Keratinocyte (primary cell): ENCODE measurements at regions not wholly inside any gene's neighbourhood (a gene's known extent, or its start where the extent isn't known, plus 50 kb on each side); places are given as distances from the start of the nearest gene placed in this dataset.

Experiments used
- DNase-seq: peaks from one replicate; pipeline ENCODE4 v3.0.0-alpha.2; 2011; ENCODE audit warnings: low read depth, missing footprints, low spot score
- FAIRE-seq: peaks from 2 replicates; lab custom pipeline; 2011; peaks lifted over from hg19 to GRCh38; lab: Jason Lieb, UNC
- H2AFZ ChIP-seq: 2 replicates; pipeline ENCODE4 v1.6.0; 2012; ENCODE audit warnings: low read length, control low read depth, inconsistent platforms; ENCODE audit not compliant: control insufficient read depth
- H3K27ac ChIP-seq: 2 replicates; pipeline ENCODE4 v1.5.1; 2011; ENCODE audit warnings: low read length; ENCODE audit not compliant: control insufficient read depth, insufficient read depth
- H3K27me3 ChIP-seq: 3 replicates; pipeline ENCODE4 v1.6.0; 2011; ENCODE audit warnings: low read length; ENCODE audit not compliant: control insufficient read depth, insufficient read depth; ENCODE audit errors: extremely low read depth
- H3K36me3 ChIP-seq, 2 experiments: 2 replicates in 1 of 2; 3 replicates in 1 of 2; pipeline ENCODE4 v1.5.1; 2011; ENCODE audit warnings: low read length in 2 of 2, mild to moderate bottlenecking in 1 of 2; ENCODE audit not compliant: control insufficient read depth in 2 of 2, insufficient read depth in 2 of 2; ENCODE audit errors: extremely low read depth in 1 of 2
- H3K4me1 ChIP-seq: 3 replicates; pipeline ENCODE4 v1.5.1; 2011; ENCODE audit warnings: low read length; ENCODE audit not compliant: control insufficient read depth, insufficient read depth; ENCODE audit errors: extremely low read depth
- H3K4me2 ChIP-seq: 3 replicates; pipeline ENCODE4 v1.6.0; 2011; ENCODE audit warnings: low read depth, low read length; ENCODE audit not compliant: control insufficient read depth, insufficient read depth; ENCODE audit errors: extremely low read depth
- H3K4me3 ChIP-seq, 3 experiments: fragments of 200-600 bp in 1 of 3; sonication (generic) in 1 of 3; 2 replicates in 2 of 3; 3 replicates in 1 of 3; pipeline ENCODE4 v1.5.1; 2011 to 2016; ENCODE audit warnings: low read length in 3 of 3, mild to moderate bottlenecking in 3 of 3, control low read depth in 2 of 3, inconsistent platforms in 1 of 3, low read depth in 1 of 3, mixed read lengths in 1 of 3, mixed run types in 1 of 3, moderate library complexity in 1 of 3; ENCODE audit not compliant: control insufficient read depth in 2 of 3, insufficient read depth in 2 of 3; ENCODE audit errors: extremely low read depth in 1 of 3
- H3K79me2 ChIP-seq: 2 replicates; pipeline ENCODE4 v1.6.0; 2012; ENCODE audit warnings: low read length; ENCODE audit not compliant: control insufficient read depth, insufficient read depth
- H3K9ac ChIP-seq: 3 replicates; pipeline ENCODE4 v1.6.0; 2011; ENCODE audit warnings: low read length; ENCODE audit not compliant: control insufficient read depth, insufficient read depth; ENCODE audit errors: extremely low read depth
- H3K9me1 ChIP-seq: 3 replicates; pipeline ENCODE4 v1.6.0; 2011; ENCODE audit warnings: low read length; ENCODE audit not compliant: control insufficient read depth, insufficient read depth; ENCODE audit errors: extremely low read depth
- H3K9me3 ChIP-seq: 2 replicates; pipeline ENCODE4 v1.5.1; 2012; ENCODE audit warnings: low read depth, low read length; ENCODE audit not compliant: control insufficient read depth
- H4K20me1 ChIP-seq: 3 replicates; pipeline ENCODE4 v1.6.0; 2011; ENCODE audit warnings: low read length; ENCODE audit not compliant: control insufficient read depth, insufficient read depth; ENCODE audit errors: extremely low read depth
- CTCF ChIP-seq, 3 experiments: IDR thresholded peaks in 1 of 3; conservative IDR thresholded peaks in 1 of 3; optimal IDR thresholded peaks in 1 of 3; 2 replicates in 2 of 3; 3 replicates in 1 of 3; pipeline versions ENCODE3 to v1.5.1; 2011; ENCODE audit warnings: low read length in 3 of 3, mild to moderate bottlenecking in 3 of 3, moderate library complexity in 2 of 3, control low read depth in 1 of 3, inconsistent platforms in 1 of 3; ENCODE audit not compliant: insufficient read depth in 2 of 3; ENCODE audit errors: extremely low read depth in 1 of 3
- EZH2 ChIP-seq: IDR thresholded peaks from one replicate; pipeline ENCODE4 v1.6.1; 2012; ENCODE audit warnings: inconsistent platforms, mild to moderate bottlenecking, low read length, moderate library complexity
- dilution Hi-C: fragments of 300-500 bp; cut with MboI; formaldehyde crosslinking; loops from one replicate; pipeline ENCODE4 v1.7.0; 2020; ENCODE audit warnings: low sequenced_read_pairs; ENCODE audit not compliant: extremely low pct_ligation_motif_present

- DNase-seq (no peak), FAIRE-seq (no peak)
- dilution Hi-C loops: no loop called here
- Histone ChIP-seq H3K27me3 (peaks cover 15% of the 10 kb centered on the region), H3K4me2 (no peak overlapping the region), H4K20me1 (no peaks in the 10 kb centered on the region), H3K9ac (no peak overlapping the region), H3K4me3 (no peak overlapping the region), H3K27ac (no peak overlapping the region), H3K36me3 (no peaks in the 10 kb centered on the region), H3K79me2 (no peaks in the 10 kb centered on the region), H2AFZ (no peak overlapping the region), H3K9me3 (no peaks in the 10 kb centered on the region), H3K9me1 (no peaks in the 10 kb centered on the region), H3K4me1 (peaks cover under 1% of the 10 kb centered on the region)
- TF ChIP-seq EZH2 (no peak), CTCF (optimal IDR thresholded peaks at IDR 0.05 in 1 of 3, IDR thresholded peaks at IDR 0.05 in 1 of 3, conservative IDR thresholded peaks at IDR 0.05 in 1 of 3; ENCODE audit: extremely low read depth in 1 of 3, insufficient read depth in 2 of 3, low read length in 3 of 3) (no peak)
These were observed 82.6 kb upstream of the ZMIZ1 start for GRCh38 chr10:78985973-78986818.

DNA sequence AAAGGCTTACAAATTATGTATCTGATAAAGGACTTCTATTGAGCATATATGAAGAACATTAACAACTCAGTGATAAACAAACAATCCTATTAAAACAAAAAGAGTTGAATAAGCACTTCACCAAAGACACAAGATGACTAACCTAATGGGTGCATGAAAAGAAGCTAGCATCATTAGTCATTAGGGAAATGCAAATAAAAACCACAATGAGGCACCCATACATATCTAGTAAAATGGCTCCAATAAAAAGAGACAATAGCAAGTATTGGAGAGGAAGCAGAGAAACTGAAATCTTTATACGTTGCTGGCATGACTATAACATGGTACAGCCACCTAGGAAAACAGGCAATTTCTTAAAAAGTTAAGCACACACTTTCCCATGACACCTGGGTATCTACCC lies 77.6 kb upstream of the ZMIZ1 start:
- Histone ChIP-seq H3K4me2 (peak overlapping the region; percentile 11), H3K9ac (no peak overlapping the region), H3K4me1 (peaks cover 4% of the 10 kb centered on the region), H3K36me3 (no peaks in the 10 kb centered on the region), H2AFZ (no peak overlapping the region), H4K20me1 (no peaks in the 10 kb centered on the region), H3K79me2 (no peaks in the 10 kb centered on the region), H3K27me3 (peaks cover 7% of the 10 kb centered on the region), H3K27ac (no peak overlapping the region), H3K4me3 (no peak overlapping the region), H3K9me1 (no peaks in the 10 kb centered on the region), H3K9me3 (no peaks in the 10 kb centered on the region)
- FAIRE-seq (peak; percentile 29), DNase-seq (no peak)
- no peak for TF ChIP-seq CTCF (optimal IDR thresholded peaks at IDR 0.05 in 1 of 3, IDR thresholded peaks at IDR 0.05 in 1 of 3, conservative IDR thresholded peaks at IDR 0.05 in 1 of 3; ENCODE audit: extremely low read depth in 1 of 3, insufficient read depth in 2 of 3, low read length in 3 of 3)
- no peak for TF ChIP-seq EZH2
- dilution Hi-C loops: no loop called here
